IMR-90 (cell line): ENCODE measurements at regions not wholly inside any gene's neighbourhood (a gene's known extent, or its start where the extent isn't known, plus 50 kb on each side); places are given as distances from the start of the nearest gene placed in this dataset.

Source experiments
- ATAC-seq: fragments of 200-7000 bp; cut with Tn5 transposase; 2 replicates; pipeline ENCODE4 v1.9.1; 2020; ENCODE audit warnings: low read depth, mild to moderate bottlenecking, moderate library complexity
- BruUV-seq: library from RNA; stranded (reverse); fragments of 400-500 nt; replicated peaks from 2 replicates; lab custom pipeline; 2021; lab: Mats Ljungman, UMichigan
- CTCF ChIA-PET: fragments of 300-600 bp; formaldehyde crosslinking; extraction: SDS; loops from one replicate; lab custom pipeline; 2021; ENCODE audit warnings: antibody characterized with exemption; lab: Yijun Ruan, JAX
- POLR2A ChIA-PET: fragments of 300-600 bp; sonication (Branson Sonifier 250); formaldehyde crosslinking; loops from one replicate; lab custom pipeline; 2022; ENCODE audit warnings: antibody characterized with exemption; ENCODE audit not compliant: unreplicated experiment; lab: Charles Lee
- DNase-seq: peaks from one replicate; pipeline ENCODE4 v3.0.0; 2013
- H2AFZ ChIP-seq: replicated peaks from 2 replicates; pipeline ENCODE3; 2013; ENCODE audit warnings: low read length, mild to moderate bottlenecking; ENCODE audit not compliant: poor library complexity
- H2AK5ac ChIP-seq: 2 replicates; pipeline ENCODE4 v1.6.1; 2013; ENCODE audit warnings: low read depth, low read length, inconsistent platforms
- H2AK9ac ChIP-seq: replicated peaks from 2 replicates; pipeline ENCODE3; 2013; ENCODE audit warnings: mild to moderate bottlenecking, low read depth, low read length, moderate library complexity; ENCODE audit not compliant: poor library complexity
- H2BK120ac ChIP-seq: 2 replicates; pipeline ENCODE4 v1.6.1; 2013; ENCODE audit warnings: low read depth, low read length, inconsistent platforms
- H2BK15ac ChIP-seq: 3 replicates; pipeline ENCODE4 v1.6.1; 2013; ENCODE audit warnings: low read depth, low read length, inconsistent platforms
- H2BK20ac ChIP-seq: 2 replicates; pipeline ENCODE4 v1.6.1; 2013; ENCODE audit warnings: low read depth, mild to moderate bottlenecking, inconsistent platforms, low read length, moderate library complexity
- H2BK5ac ChIP-seq: 2 replicates; pipeline ENCODE4 v1.6.1; 2013; ENCODE audit warnings: mild to moderate bottlenecking, low read depth, low read length, inconsistent platforms; ENCODE audit not compliant: poor library complexity, severe bottlenecking
- H3K14ac ChIP-seq: replicated peaks from 2 replicates; pipeline ENCODE4 v1.6.1; 2013; ENCODE audit warnings: low read depth, low read length, inconsistent platforms
- H3K18ac ChIP-seq: 2 replicates; pipeline ENCODE4 v1.6.1; 2013; ENCODE audit warnings: low read depth, low read length, control low read depth
- H3K23ac ChIP-seq: 2 replicates; pipeline ENCODE4 v1.6.1; 2013; ENCODE audit warnings: low read depth, low read length, inconsistent platforms
- H3K27ac ChIP-seq: 2 replicates; pipeline ENCODE4 v1.5.1; 2013; ENCODE audit warnings: mild to moderate bottlenecking, control low read depth, low read length; ENCODE audit not compliant: insufficient read depth
- H3K27me3 ChIP-seq: 2 replicates; pipeline ENCODE4 v1.6.1; 2013; ENCODE audit warnings: low read length; ENCODE audit not compliant: control insufficient read depth, insufficient read depth
- H3K36me3 ChIP-seq: 2 replicates; pipeline ENCODE4 v1.6.1; 2013; ENCODE audit warnings: low read length, mixed read lengths; ENCODE audit not compliant: control insufficient read depth, insufficient read depth
- H3K4ac ChIP-seq: 2 replicates; pipeline ENCODE4 v1.6.1; 2013; ENCODE audit warnings: low read depth, low read length, inconsistent platforms
- H3K4me1 ChIP-seq: 2 replicates; pipeline ENCODE4 v1.6.1; 2013; ENCODE audit warnings: low read length, mixed read lengths; ENCODE audit not compliant: control insufficient read depth, insufficient read depth
- H3K4me2 ChIP-seq: 2 replicates; pipeline ENCODE4 v1.6.1; 2013; ENCODE audit warnings: low read depth, mild to moderate bottlenecking, control low read depth, low read length, moderate library complexity
- H3K4me3 ChIP-seq: 2 replicates; pipeline ENCODE4 v1.5.1; 2013; ENCODE audit warnings: low read depth, mild to moderate bottlenecking, control low read depth, low read length, moderate library complexity; ENCODE audit not compliant: insufficient read depth
- H3K56ac ChIP-seq: 2 replicates; pipeline ENCODE4 v1.6.1; 2013; ENCODE audit warnings: low read length, inconsistent platforms; ENCODE audit not compliant: insufficient read depth; ENCODE audit errors: extremely low read depth
- H3K79me1 ChIP-seq, 2 experiments: 2 replicates each; pipeline ENCODE4 v1.6.1; 2013; ENCODE audit warnings: low read length in 2 of 2, inconsistent platforms in 1 of 2, low read depth in 1 of 2
- H3K9ac ChIP-seq: 2 replicates; pipeline ENCODE4 v1.6.1; 2013; ENCODE audit warnings: low read depth, low read length, control low read depth
- H3K9me1 ChIP-seq: 2 replicates; pipeline ENCODE4 v1.6.1; 2013; ENCODE audit warnings: low read length, inconsistent platforms; ENCODE audit not compliant: insufficient read depth
- H3K9me3 ChIP-seq: 2 replicates; pipeline ENCODE4 v1.6.1; 2013; ENCODE audit warnings: low read length; ENCODE audit not compliant: control insufficient read depth, insufficient read depth
- H4K20me1 ChIP-seq: 2 replicates; pipeline ENCODE4 v1.6.1; 2013; ENCODE audit warnings: low read length, inconsistent platforms; ENCODE audit not compliant: insufficient read depth
- H4K5ac ChIP-seq: 2 replicates; pipeline ENCODE4 v1.6.1; 2013; ENCODE audit warnings: mild to moderate bottlenecking, low read depth, low read length, control low read depth
- H4K8ac ChIP-seq, 2 experiments: 2 replicates each; pipeline ENCODE4 v1.6.1; 2013; ENCODE audit warnings: low read depth in 2 of 2, low read length in 2 of 2, control low read depth in 1 of 2, inconsistent platforms in 1 of 2
- H4K91ac ChIP-seq: 2 replicates; pipeline ENCODE4 v1.6.1; 2013; ENCODE audit warnings: low read depth, low read length, inconsistent platforms; ENCODE audit not compliant: insufficient read depth
- BHLHE40 ChIP-seq: fragments of 150-350 bp; IDR thresholded peaks from 2 replicates; pipeline ENCODE4 v1.6.1; 2016; ENCODE audit warnings: mild to moderate bottlenecking, low read depth, low read length
- CEBPB ChIP-seq: IDR thresholded peaks from 2 replicates; pipeline ENCODE4 v1.6.1; 2012; ENCODE audit warnings: low read depth, low read length, improper control_type of control experiment
- CHD1 ChIP-seq: IDR thresholded peaks from 2 replicates; pipeline ENCODE4 v1.6.1; 2012; ENCODE audit warnings: low read depth, low read length, improper control_type of control experiment
- CTCF ChIP-seq: conservative IDR thresholded peaks from 2 replicates; pipeline ENCODE4 v1.5.1; 2012; ENCODE audit warnings: mild to moderate bottlenecking, low read depth, low read length, improper control_type of control experiment
- FOS ChIP-seq: fragments of 150-350 bp; IDR thresholded peaks from 2 replicates; pipeline ENCODE4 v1.6.1; 2016; ENCODE audit warnings: low read depth, low read length
- MAFK ChIP-seq: IDR thresholded peaks from 2 replicates; pipeline ENCODE4 v1.6.1; 2012; ENCODE audit warnings: low read depth, low read length, improper control_type of control experiment
- MAZ ChIP-seq: IDR thresholded peaks from 2 replicates; pipeline ENCODE4 v1.6.1; 2012; ENCODE audit warnings: low read depth, mild to moderate bottlenecking, low read length, improper control_type of control experiment, moderate library complexity, borderline replicate concordance
- MXI1 ChIP-seq: IDR thresholded peaks from 2 replicates; pipeline ENCODE4 v1.6.1; 2012; ENCODE audit warnings: low read depth, mild to moderate bottlenecking, low read length, moderate library complexity, borderline replicate concordance
- NFE2L2 ChIP-seq: fragments of 150-350 bp; IDR thresholded peaks from 2 replicates; pipeline ENCODE4 v1.6.1; 2016; ENCODE audit warnings: low read depth, mild to moderate bottlenecking, low read length
- POLR2A ChIP-seq: IDR thresholded peaks from 2 replicates; pipeline ENCODE4 v1.6.1; 2012; ENCODE audit warnings: mild to moderate bottlenecking, low read depth, low read length
- RAD21 ChIP-seq: IDR thresholded peaks from 2 replicates; pipeline ENCODE4 v1.6.1; 2012; ENCODE audit warnings: low read length, improper control_type of control experiment
- RCOR1 ChIP-seq: IDR thresholded peaks from 2 replicates; pipeline ENCODE4 v1.6.1; 2012; ENCODE audit warnings: mild to moderate bottlenecking, low read length, improper control_type of control experiment; ENCODE audit not compliant: insufficient replicate concordance
- RFX5 ChIP-seq: IDR thresholded peaks from 2 replicates; pipeline ENCODE4 v1.8.0; 2012; ENCODE audit warnings: low read depth, mild to moderate bottlenecking, low read length, moderate library complexity
- SMC3 ChIP-seq: fragments of 150-350 bp; IDR thresholded peaks from 2 replicates; pipeline ENCODE4 v1.6.1; 2016; ENCODE audit warnings: low read depth, mild to moderate bottlenecking, antibody characterized with exemption, low read length, moderate library complexity
- USF2 ChIP-seq: fragments of 150-350 bp; IDR thresholded peaks from 2 replicates; pipeline ENCODE4 v1.6.1; 2017; ENCODE audit warnings: mild to moderate bottlenecking, antibody characterized with exemption, low read length, low read depth
- WGBS, 2 experiments: methylation state at CpG; one replicate each; pipeline versions ENCODE4 v1.1.5 to v1.1.7; 2013; ENCODE audit warnings: missing lambda C conversion rate in 2 of 2; ENCODE audit not compliant: insufficient read length in 1 of 2; ENCODE audit errors: extremely low coverage in 2 of 2; 5-methylcytosine and 5-hydroxymethylcytosine counted together
- dilution Hi-C: fragments of 300-500 bp; cut with HindIII; formaldehyde crosslinking; loops from one replicate; pipeline ENCODE4 v1.14.3; 2018; ENCODE audit warnings: low sequenced_read_pairs; ENCODE audit not compliant: unreplicated experiment
- in situ Hi-C: fragments of 300-500 bp; cut with MboI; formaldehyde crosslinking; loops from 3 replicates; pipeline ENCODE4 v1.14.3; 2019; ENCODE audit warnings: low sequenced_read_pairs, inconsistent platforms, mixed read lengths
- intact Hi-C: fragments of 100-400 bp; cut with micrococcal nuclease; formaldehyde crosslinking; loops from 2 replicates; pipeline ENCODE4 v1.10.0; 2022

DNA sequence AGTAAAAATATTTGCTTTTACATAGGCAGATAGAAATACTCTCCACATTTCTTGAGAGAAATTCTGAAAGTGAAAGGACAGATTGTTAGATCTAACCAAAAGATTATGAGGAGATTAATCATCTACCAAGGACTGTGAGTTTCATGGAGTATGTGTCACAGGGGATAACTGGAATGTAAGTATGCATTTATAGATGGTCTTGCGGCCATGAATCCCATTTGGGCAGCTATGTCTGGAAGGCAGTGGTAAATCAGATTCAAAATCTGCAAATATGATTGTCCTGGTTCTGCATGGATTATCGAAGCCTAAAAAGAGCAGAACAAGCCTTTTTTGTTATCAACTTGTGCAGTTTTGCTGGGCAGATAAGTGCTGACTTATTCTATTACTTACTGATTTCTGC lies 293.8 kb downstream of the RFPL4B start:
- peak overlapping the region; percentile 24; the same call in 1 of the 2 replicates for H3K18ac ChIP-seq
- no peak overlapping the region for H3K56ac ChIP-seq
- ChIA-PET POLR2A (no interaction called here), CTCF (no interaction called here)
- dilution Hi-C loops, result no loop called here
- TF ChIP-seq USF2 (no peak), BHLHE40 (no peak), CTCF (no peak), RCOR1 (no peak), SMC3 (no peak), MAFK (no peak), MAZ (no peak), CEBPB (no peak), MXI1 (no peak), FOS (no peak), RFX5 (no peak), POLR2A (no peak), CHD1 (no peak), NFE2L2 (no peak), RAD21 (no peak)
- H4K8ac ChIP-seq, result no peak overlapping the region; a peak in 1 of 4 replicates
- H4K5ac ChIP-seq, result peak overlapping the region; percentile 18; the same call in 1 of the 2 replicates
- H2BK15ac ChIP-seq, result no peak overlapping the region
- no peaks in the 10 kb centered on the region for H3K27me3 ChIP-seq
- H3K36me3 ChIP-seq, result no peaks in the 10 kb centered on the region
- ATAC-seq (peak; percentile 48), DNase-seq (peak; percentile 68)
- H3K9ac ChIP-seq, result no peak overlapping the region
- peak overlapping the region; percentile 36; the same call in 1 of the 2 replicates for H3K4me2 ChIP-seq
- H2AK9ac ChIP-seq, result no peak overlapping the region
- H2BK5ac ChIP-seq, result no peak overlapping the region
- H3K4me1 ChIP-seq, result peaks cover 2% of the 10 kb centered on the region; the same call in 1 of the 2 replicates
- intact Hi-C loops, result no loop called here
- no peak overlapping the region for H4K91ac ChIP-seq
- no peak overlapping the region for H3K14ac ChIP-seq
- H2AK5ac ChIP-seq, result no peak overlapping the region
- H2AFZ ChIP-seq, result no peak overlapping the region
- H2BK20ac ChIP-seq, result peak overlapping the region; percentile 65; the same call in 1 of the 2 replicates
- H3K9me1 ChIP-seq, result peaks cover 3% of the 10 kb centered on the region; the same call in 1 of the 2 replicates
- 83% methylated on average over 1 of the region's 2 CpGs; no CpG with 5 or more reads in 1 of the 2 experiments for WGBS, 2 experiments
- H3K79me1 ChIP-seq, result no peaks in the 10 kb centered on the region
- peak overlapping the region; percentile 9; the same call in 1 of the 2 replicates for H2BK120ac ChIP-seq
- in situ Hi-C loops, result no loop called here
- H3K4ac ChIP-seq, result no peak overlapping the region
- no peaks in the 10 kb centered on the region for H3K9me3 ChIP-seq
- no peaks in the 10 kb centered on the region for H4K20me1 ChIP-seq
- no peak overlapping the region for H3K4me3 ChIP-seq
- H3K23ac ChIP-seq, result no peak overlapping the region
- no peak overlapping the region for H3K27ac ChIP-seq
- BruUV-seq, result no TSS peak
